GM23248 (cell line): ENCODE measurements at regions not wholly inside any gene's neighbourhood (a gene's known extent, or its start where the extent isn't known, plus 50 kb on each side); places are given as distances from the start of the nearest gene placed in this dataset.

Experiments
- DNase-seq: peaks from one replicate; pipeline ENCODE4 v3.0.0-alpha.2; 2015
- H2AFZ ChIP-seq: fragments of 200-600 bp; sonication (generic); 2 replicates; pipeline ENCODE4 v1.6.1; 2016; ENCODE audit warnings: antibody characterized with exemption
- H3F3A ChIP-seq: fragments of 200-600 bp; sonication (generic); 2 replicates; pipeline ENCODE4 v1.6.1; 2016; ENCODE audit warnings: mild to moderate bottlenecking, antibody characterized with exemption, mixed run types; ENCODE audit not compliant: insufficient read depth
- H3K27ac ChIP-seq: fragments of 200-600 bp; sonication (generic); 2 replicates; pipeline ENCODE4 v1.5.1; 2016; ENCODE audit warnings: mild to moderate bottlenecking
- H3K27me3 ChIP-seq: fragments of 200-600 bp; sonication (generic); replicated peaks from 2 replicates; pipeline ENCODE4 v1.6.1; 2016; ENCODE audit warnings: mild to moderate bottlenecking; ENCODE audit not compliant: insufficient read depth
- H3K36me3 ChIP-seq: fragments of 200-600 bp; sonication (generic); 2 replicates; pipeline ENCODE4 v1.6.1; 2016; ENCODE audit warnings: low read depth, mild to moderate bottlenecking
- H3K4me1 ChIP-seq: fragments of 200-600 bp; sonication (generic); 2 replicates; pipeline ENCODE4 v1.6.1; 2016; ENCODE audit warnings: mild to moderate bottlenecking; ENCODE audit not compliant: insufficient read depth
- H3K4me2 ChIP-seq: fragments of 200-600 bp; sonication (generic); one replicate; pipeline ENCODE4 v1.6.1; 2016; ENCODE audit warnings: mild to moderate bottlenecking; ENCODE audit not compliant: unreplicated experiment
- H3K4me3 ChIP-seq: fragments of 200-600 bp; sonication (generic); 2 replicates; pipeline ENCODE4 v1.5.1; 2016; ENCODE audit warnings: mild to moderate bottlenecking
- H3K79me2 ChIP-seq: fragments of 200-600 bp; sonication (generic); 2 replicates; pipeline ENCODE4 v1.6.1; 2016; ENCODE audit warnings: mild to moderate bottlenecking; ENCODE audit not compliant: insufficient read depth
- H3K9ac ChIP-seq: fragments of 200-600 bp; sonication (generic); 2 replicates; pipeline ENCODE4 v1.6.1; 2016; ENCODE audit warnings: mild to moderate bottlenecking
- H3K9me2 ChIP-seq: fragments of 200-600 bp; sonication (generic); 2 replicates; pipeline ENCODE4 v1.6.1; 2016; ENCODE audit warnings: mixed run types, mild to moderate bottlenecking, moderate library complexity; ENCODE audit not compliant: insufficient read depth
- H3K9me3 ChIP-seq: fragments of 200-600 bp; sonication (generic); one replicate; pipeline ENCODE4 v1.6.1; 2017; ENCODE audit warnings: low read depth
- H4K20me1 ChIP-seq: fragments of 200-600 bp; sonication (generic); 2 replicates; pipeline ENCODE4 v1.6.0; 2016; ENCODE audit not compliant: insufficient read depth
- EZH2 ChIP-seq: fragments of 200-600 bp; sonication (generic); IDR thresholded peaks from 2 replicates; pipeline ENCODE4 v1.6.1; 2018; ENCODE audit warnings: antibody characterized with exemption, mild to moderate bottlenecking; ENCODE audit not compliant: insufficient read depth, poor library complexity, severe bottlenecking
- EZH2phosphoT487 ChIP-seq: fragments of 200-600 bp; sonication (generic); IDR thresholded peaks from 2 replicates; pipeline ENCODE4 v1.6.1; 2018; ENCODE audit warnings: antibody characterized with exemption, moderate library complexity, mild to moderate bottlenecking, low read depth; ENCODE audit not compliant: insufficient read depth
- WGBS, 2 experiments: methylation state at CpG; one replicate each; pipeline ENCODE4 v1.1.6; 2015 to 2017; ENCODE audit warnings: low lambda C conversion rate in 2 of 2, low coverage in 1 of 2; ENCODE audit errors: missing lambda C conversion rate in 2 of 2; 5-methylcytosine and 5-hydroxymethylcytosine counted together
- in situ Hi-C: fragments of 300-500 bp; cut with MboI; formaldehyde crosslinking; loops from 2 replicates; pipeline ENCODE4 v1.15.0; 2020

- no peaks in the 10 kb centered on the region for H3K9me3 ChIP-seq
- H4K20me1 ChIP-seq, result no peaks in the 10 kb centered on the region
- H3K4me2 ChIP-seq, result no peak overlapping the region
- H3K9me2 ChIP-seq, result no peaks in the 10 kb centered on the region
- H3K4me3 ChIP-seq, result no peak overlapping the region
- H3F3A ChIP-seq, result no peaks in the 10 kb centered on the region
- peaks cover 4% of the 10 kb centered on the region; the same call in 1 of the 2 replicates for H3K4me1 ChIP-seq
- H3K9ac ChIP-seq, result no peak overlapping the region
- H3K27me3 ChIP-seq, result no peaks in the 10 kb centered on the region
- no peaks in the 10 kb centered on the region for H3K79me2 ChIP-seq
- in situ Hi-C loops, result no loop called here
- WGBS, 2 experiments, result 56 to 63% methylated on average over 4 of the region's 4 CpGs
- H3K27ac ChIP-seq, result no peak overlapping the region
- TF ChIP-seq EZH2 (no peak), EZH2phosphoT487 (no peak)
- H2AFZ ChIP-seq, result no peak overlapping the region
- no peaks in the 10 kb centered on the region for H3K36me3 ChIP-seq
- no peak for DNase-seq
Measured at GRCh38 chr10:106399112-106399511, 765.4 kb downstream of the SORCS1 start.

- Histone ChIP-seq H3K27me3 (no peaks in the 10 kb centered on the region), H3K9me2 (no peaks in the 10 kb centered on the region), H3K9me3 (no peaks in the 10 kb centered on the region), H3K36me3 (no peaks in the 10 kb centered on the region), H3K9ac (no peak overlapping the region), H3K27ac (no peak overlapping the region), H3K79me2 (no peaks in the 10 kb centered on the region), H2AFZ (no peak overlapping the region), H3F3A (no peaks in the 10 kb centered on the region), H4K20me1 (no peaks in the 10 kb centered on the region), H3K4me2 (no peak overlapping the region), H3K4me3 (no peak overlapping the region), H3K4me1 (peaks cover 4% of the 10 kb centered on the region; the same call in 1 of the 2 replicates)
- in situ Hi-C loops, result no loop called here
- WGBS, 2 experiments, result 29 to 41% methylated on average over 2 of the region's 2 CpGs
- TF ChIP-seq EZH2 (no peak), EZH2phosphoT487 (no peak)
- no peak for DNase-seq
Measured at GRCh38 chr10:106396192-106396591, 768.3 kb downstream of the SORCS1 start.

GRCh38 chr10:106395041-106395749 is 769.3 kb downstream of the SORCS1 start:
- in situ Hi-C loops, result no loop called here
- no peaks in the 10 kb centered on the region for H3K27me3 ChIP-seq
- peaks cover 4% of the 10 kb centered on the region; the same call in 1 of the 2 replicates for H3K4me1 ChIP-seq
- WGBS, 2 experiments, result 46 to 49% methylated on average over 3 of the region's 3 CpGs
- no peak overlapping the region for H3K27ac ChIP-seq
- H3K9me2 ChIP-seq, result no peaks in the 10 kb centered on the region
- TF ChIP-seq EZH2phosphoT487 (no peak), EZH2 (no peak)
- no peaks in the 10 kb centered on the region for H4K20me1 ChIP-seq
- H3F3A ChIP-seq, result no peaks in the 10 kb centered on the region
- no peak overlapping the region for H2AFZ ChIP-seq
- no peaks in the 10 kb centered on the region for H3K79me2 ChIP-seq
- no peak overlapping the region for H3K4me3 ChIP-seq
- H3K9ac ChIP-seq, result no peak overlapping the region
- H3K9me3 ChIP-seq, result no peaks in the 10 kb centered on the region
- no peaks in the 10 kb centered on the region for H3K36me3 ChIP-seq
- DNase-seq, result no peak
- no peak overlapping the region for H3K4me2 ChIP-seq

- 49% methylated on average over 4 of the region's 4 CpGs for WGBS, 2 experiments
- Histone ChIP-seq H3K27ac (no peak overlapping the region), H3K9me3 (no peaks in the 10 kb centered on the region), H3K9me2 (no peaks in the 10 kb centered on the region), H3K79me2 (no peaks in the 10 kb centered on the region), H3K9ac (no peak overlapping the region), H3K27me3 (no peaks in the 10 kb centered on the region), H2AFZ (no peak overlapping the region), H3F3A (no peaks in the 10 kb centered on the region), H3K4me3 (no peak overlapping the region), H3K36me3 (no peaks in the 10 kb centered on the region), H3K4me2 (no peak overlapping the region), H3K4me1 (peaks cover under 1% of the 10 kb centered on the region; the same call in 1 of the 2 replicates), H4K20me1 (no peaks in the 10 kb centered on the region)
- TF ChIP-seq EZH2phosphoT487 (no peak), EZH2 (no peak)
- in situ Hi-C loops, result no loop called here
- DNase-seq, result no peak
Measured at GRCh38 chr10:106392778-106393177, 771.7 kb downstream of the SORCS1 start.
